ENCODE measurements at regions not wholly inside any gene's neighbourhood (a gene's known extent, or its start where the extent isn't known, plus 50 kb on each side); places are given as distances from the start of the nearest gene placed in this dataset.
"Not testable (repeated sequence)": the region's sequence is repeated elsewhere in the genome, so short reads cannot be mapped to it uniquely, and the experiment has no call there.

- no peak for DNase-seq (ENCODE audit: low read depth)
Observed at GRCh38 chr4:112003231-112003907, 141.9 kb upstream of the FAM241A start.

DNA sequence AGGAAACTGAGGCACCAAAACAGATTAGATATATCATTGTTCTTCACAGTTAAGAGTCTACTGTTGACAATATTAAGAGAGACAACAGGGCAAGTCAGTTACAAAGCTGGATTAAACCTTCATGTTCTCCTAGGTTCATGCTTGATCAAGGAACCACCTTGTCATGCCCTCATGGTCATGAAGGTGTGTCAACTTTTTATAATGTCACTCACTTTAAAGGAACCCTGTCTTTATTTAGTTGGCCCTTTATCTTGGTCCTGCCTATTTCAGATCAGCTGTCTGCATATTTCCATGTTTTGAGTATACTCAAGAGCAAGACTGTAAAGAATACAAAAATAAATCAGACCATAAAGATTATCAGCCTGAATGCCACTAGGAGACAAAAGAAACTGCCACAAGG is 140.2 kb upstream of the FAM241A start:
- DNase-seq (ENCODE audit: low read depth) = no peak

DNA sequence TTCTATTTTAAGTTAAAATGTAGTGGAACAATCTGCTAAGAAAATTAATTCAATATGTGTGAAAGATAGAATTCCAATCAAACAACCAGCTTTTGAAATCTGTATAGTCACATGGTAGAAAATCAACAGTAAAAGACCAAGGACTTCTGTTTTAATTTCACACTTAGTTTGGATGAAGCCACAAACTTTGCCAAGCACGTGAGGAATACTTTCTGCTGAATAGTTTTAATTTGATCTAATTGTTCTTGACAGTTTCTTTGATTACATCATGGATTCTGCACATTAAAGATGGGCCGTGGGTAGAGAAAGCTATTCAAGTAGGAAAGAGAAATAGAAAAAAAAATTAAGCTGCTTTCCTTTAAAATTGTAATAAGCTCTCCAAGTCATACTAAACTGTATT is 137.9 kb upstream of the FAM241A start:
- no peak for DNase-seq (ENCODE audit: low read depth)

- DNase-seq (ENCODE audit: low read depth) = no peak
Observed at GRCh38 chr4:112015960-112016359, 129.3 kb upstream of the FAM241A start.

- DNase-seq (ENCODE audit: low read depth) = no peak
Observed at GRCh38 chr4:112023402-112023950, 121.8 kb upstream of the FAM241A start.

DNA sequence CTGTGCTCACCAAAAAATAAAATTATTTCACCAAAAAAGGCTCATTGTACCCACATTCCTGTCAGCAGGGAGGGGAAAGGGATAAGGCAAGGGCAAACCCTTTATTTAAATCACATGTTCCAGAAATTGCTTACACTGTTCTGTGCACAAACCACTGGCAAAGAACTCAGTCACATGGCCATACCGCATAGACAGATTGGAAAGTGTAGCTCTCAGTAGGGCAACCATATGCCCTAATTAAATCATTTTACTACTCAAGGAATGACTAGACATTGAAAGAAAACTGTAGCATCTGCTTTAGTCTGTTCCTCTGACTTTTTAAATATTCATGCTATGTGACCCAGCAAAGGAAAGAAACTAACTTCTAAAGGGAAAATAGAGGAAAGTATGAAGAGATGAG is 119.2 kb upstream of the FAM241A start:
- no peak for DNase-seq (ENCODE audit: low read depth)

- no peak for DNase-seq (ENCODE audit: low read depth)
Observed at GRCh38 chr4:112029771-112030171, 115.5 kb upstream of the FAM241A start.

- DNase-seq (ENCODE audit: low read depth) = peak; percentile 40
Observed at GRCh38 chr4:112031712-112032328, 113.4 kb upstream of the FAM241A start.

- DNase-seq (ENCODE audit: low read depth) = no peak
Observed at GRCh38 chr4:112036886-112037285, 108.4 kb upstream of the FAM241A start.

DNA sequence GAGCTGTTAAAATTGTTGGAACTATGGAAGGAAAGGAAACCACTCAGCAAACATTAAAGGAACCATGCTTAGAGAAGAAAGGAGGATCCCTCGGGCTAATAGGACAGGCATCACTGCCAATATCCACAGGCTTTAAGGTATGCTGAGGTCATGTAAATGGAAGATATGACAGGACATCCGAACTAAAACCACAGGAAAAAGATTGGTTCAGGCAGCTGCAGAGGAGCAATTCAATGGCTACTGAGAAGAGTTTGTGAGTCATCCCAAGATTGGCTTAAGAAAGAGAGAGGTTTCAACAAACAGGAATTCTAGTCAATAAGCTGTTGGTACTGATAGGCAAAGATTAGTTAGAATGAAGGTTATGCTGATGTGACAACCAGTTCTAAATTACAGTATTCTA is 106.4 kb upstream of the FAM241A start:
- DNase-seq (ENCODE audit: low read depth) = peak; percentile 2

DNA sequence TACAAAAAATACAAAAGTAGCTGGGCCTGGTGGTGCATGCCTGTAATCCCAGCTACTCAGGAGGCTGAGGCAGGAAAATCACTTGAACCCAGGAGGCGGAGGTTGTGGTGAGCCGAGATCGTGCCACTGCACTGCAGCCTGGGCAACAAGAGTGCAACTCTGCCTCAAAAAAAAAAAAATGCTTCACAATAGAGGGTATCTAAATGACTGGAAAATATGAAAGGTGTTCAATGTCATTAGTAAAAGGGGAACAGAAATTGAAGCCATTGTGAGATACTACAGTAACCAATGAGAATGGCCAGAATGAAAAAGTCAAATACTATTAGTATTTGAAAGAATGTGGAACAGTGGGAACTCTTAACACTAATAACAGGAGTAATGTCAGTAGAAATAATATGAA is 96.1 kb upstream of the FAM241A start:
- not testable (repeated sequence) for DNase-seq (ENCODE audit: low read depth)

DNA sequence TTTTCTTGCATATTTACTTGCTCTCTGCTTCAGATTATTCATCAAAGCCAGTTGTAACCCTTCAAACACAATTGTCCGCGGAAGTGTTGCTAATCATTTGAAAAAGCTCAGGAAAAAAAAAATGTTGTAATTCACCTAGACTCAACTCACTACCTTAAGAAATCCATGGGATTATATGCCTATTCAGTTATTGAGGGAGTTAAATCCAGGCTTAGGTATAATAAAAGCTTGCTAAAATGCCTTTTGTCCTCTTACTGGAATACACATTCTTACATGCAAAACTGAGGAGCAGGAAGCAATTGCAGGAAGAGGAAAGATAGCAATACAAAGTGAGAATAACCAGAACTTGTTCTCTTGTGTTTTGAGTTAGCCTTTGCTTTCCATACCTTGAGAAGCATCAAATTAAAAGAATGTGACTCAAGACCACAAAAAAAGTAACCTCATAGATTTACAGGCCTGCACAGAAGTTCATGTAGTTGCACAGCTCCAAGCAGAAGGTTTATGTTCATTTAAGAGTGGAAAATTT is 91.4 kb upstream of the FAM241A start:
- no peak for DNase-seq (ENCODE audit: low read depth)

DNA sequence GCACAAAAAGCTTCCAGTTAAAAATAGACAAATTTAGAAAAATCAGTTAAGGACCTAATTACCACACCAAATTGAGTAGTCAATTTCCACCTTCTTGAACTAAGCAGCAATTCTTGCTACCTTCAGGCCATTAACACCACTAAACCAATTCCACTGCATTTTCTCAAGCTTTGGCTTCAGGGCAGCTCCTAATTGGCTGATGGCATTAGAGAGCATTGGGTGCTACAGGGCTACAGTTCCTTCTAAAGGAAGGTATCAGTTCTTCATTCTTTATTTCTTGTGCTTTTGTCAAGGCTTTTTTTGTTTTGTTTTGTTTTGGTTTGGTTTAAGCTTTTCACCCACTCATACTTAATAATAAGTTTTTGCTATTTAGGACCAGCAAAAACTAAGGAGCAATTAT is 90.2 kb upstream of the FAM241A start:
- DNase-seq (ENCODE audit: low read depth) = no peak

DNA sequence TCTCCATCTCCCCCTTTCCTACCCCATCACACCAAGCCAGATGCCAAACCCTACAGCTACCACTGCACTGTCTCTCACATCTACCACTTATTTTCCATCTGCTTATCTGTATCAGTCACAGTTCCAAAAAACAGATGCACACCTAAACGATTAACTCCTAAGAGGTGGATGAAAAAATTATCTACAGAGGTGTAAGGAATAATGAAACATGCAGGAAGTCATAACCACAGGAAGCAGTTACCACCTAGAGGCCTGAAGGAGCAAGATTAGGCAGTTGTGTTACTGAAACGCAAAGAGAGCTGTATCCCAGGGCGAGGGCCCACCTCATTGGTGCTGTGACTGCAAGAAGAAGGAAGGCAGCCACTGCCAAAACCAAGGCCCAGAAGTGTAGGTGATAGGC is 87.8 kb upstream of the FAM241A start:
- DNase-seq (ENCODE audit: low read depth) = no peak

DNA sequence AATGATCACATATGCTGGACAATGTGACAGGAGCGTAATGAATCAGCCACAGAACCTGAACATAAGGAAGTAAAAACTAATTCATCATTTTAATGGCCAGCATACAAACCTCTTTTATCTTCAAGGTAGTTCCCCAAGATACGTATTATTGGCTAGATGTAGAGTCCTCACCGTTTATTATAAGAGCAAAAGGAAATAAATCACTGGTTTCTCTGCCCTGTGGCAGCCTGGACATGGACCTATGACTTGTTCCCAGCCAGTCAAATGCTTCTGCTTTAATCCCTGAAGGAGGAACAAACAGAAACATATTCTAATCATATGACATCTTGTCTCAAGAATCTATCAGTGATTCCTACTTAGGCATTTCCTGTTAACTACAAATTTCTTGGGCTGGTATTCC is 86.8 kb upstream of the FAM241A start:
- DNase-seq (ENCODE audit: low read depth) = peak; percentile 22

DNA sequence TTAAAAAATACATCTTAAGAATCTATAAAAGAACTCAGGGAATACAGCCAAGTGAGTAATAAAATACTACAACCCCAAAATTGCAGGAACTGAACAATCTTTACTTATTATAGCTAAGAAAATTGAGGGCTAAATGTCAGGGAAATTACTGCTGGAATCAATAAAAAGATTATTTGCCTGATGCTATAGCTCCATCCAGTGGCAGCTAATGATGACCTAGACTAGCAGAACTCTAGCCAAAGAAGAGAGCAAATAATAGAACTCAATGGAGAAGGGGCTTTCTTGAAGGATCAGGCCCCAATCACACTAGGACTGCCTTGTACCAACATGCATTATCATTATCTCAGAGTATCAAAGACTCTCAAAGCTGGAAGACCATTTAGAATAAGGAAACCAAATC is 85.0 kb upstream of the FAM241A start:
- DNase-seq (ENCODE audit: low read depth) = peak; percentile 38

DNA sequence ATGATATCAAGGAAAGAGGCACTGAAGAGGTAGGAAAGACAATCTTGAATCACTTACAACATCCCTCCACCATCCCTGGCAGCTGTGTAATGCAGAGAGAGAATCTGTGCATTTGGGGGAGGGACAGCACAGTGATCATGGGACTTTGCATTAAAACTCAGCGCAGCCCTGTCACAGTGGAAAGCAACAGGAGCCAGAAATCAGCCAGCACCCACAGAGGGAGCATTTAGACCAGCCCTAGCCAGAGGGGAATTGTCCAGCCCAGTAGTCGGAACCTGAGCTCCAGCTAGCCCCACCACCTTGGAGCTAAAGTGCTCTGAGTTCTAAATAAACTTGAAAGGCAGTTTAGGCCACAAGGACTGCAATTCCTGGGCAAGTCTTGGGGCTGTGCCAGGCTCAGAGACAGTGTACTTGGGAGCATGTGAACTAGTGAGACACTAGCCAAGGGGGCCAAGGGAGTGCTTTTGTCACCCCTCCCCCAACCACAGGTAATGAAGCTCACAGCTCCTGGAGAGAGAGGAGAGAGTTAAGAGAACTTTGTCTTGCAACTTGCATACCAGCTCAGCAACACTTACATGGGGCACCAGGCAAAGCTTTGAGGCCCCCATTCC is 83.9 kb upstream of the FAM241A start:
- DNase-seq (ENCODE audit: low read depth) = no peak

GRCh38 chr4:112063260-112063659 is 82.0 kb upstream of the FAM241A start:
- DNase-seq (ENCODE audit: low read depth) = no peak

DNA sequence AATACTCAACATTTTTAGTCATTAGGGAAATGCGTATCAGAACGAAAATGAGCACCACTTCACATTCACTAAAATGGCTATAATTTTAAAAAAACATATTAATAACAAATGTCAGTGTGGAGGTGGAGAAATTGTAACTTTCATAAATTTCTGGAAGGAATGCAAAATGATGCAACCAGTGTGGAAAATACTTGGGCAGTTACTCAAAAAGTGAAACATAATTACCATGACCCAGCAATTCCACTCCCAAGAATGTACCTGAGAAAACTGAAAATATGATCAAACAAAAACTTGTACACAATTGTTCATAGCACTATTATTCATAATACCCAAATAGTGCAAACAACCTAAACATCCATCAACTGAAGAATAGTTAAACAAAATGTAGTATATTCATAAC is 76.1 kb upstream of the FAM241A start:
- no peak for DNase-seq (ENCODE audit: low read depth)

- DNase-seq (ENCODE audit: low read depth) = no peak
Observed at GRCh38 chr4:112073181-112073580, 72.1 kb upstream of the FAM241A start.

DNA sequence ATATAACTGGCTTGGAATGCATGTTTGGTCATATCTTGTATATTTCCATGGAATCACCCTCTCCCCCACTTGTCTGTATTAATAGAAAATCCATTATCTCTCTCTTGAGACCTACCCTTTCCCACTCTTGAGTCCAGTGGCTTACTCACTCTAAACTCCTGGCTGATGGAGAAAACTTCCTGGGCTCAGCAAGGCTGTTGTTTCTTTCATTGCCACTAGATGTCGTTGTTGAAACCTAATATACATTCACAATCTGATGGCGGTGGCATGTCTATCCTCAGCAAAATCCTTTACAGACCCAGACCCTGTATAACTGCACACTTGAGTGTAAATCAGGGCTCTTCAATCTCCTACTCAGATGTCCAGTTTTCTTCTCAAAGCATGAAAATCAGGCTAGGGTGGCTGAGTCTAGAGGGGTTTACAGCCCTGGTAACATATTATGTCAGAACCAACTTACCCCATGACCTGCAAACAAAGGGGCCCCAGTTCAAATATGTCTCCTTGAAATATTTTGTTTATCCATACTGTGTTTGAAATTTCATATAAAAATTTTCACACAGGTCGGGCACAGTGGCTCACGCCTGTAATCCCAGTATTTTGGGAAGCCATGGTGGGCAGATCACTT is 70.0 kb upstream of the FAM241A start:
- DNase-seq (ENCODE audit: low read depth) = peak; percentile 66

DNA sequence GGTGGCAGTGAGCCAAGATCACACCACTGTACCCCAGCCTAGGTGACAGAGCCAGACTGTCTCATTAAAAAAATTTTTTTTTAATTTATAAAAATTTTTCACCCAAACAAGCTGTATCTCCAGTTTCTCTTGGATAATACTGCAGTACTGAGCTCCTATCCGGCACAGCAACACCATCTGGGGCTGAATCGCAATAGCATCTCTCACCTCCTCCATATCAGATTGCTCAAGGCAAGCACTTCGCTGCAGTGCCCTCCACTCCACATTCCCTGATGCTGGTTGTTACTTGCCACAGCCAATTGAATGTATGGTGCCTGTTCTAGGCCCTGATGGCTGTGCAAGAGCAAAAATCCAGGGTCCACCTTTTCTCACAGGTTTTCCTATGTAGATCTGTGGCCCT is 69.3 kb upstream of the FAM241A start:
- DNase-seq (ENCODE audit: low read depth) = no peak

Measured in renal cortical epithelial cell (primary cell).